T47D (cell line): ENCODE measurements at regions not wholly inside any gene's neighbourhood (a gene's known extent, or its start where the extent isn't known, plus 50 kb on each side); places are given as distances from the start of the nearest gene placed in this dataset.
A peak's percentile ranks its signal among the peaks of the same experiment; 100 is the strongest.

Experiments used
- DNase-seq, 2 experiments: peaks; one replicate each; pipeline versions ENCODE4 v3.0.0 to v3.0.0-alpha.2; 2011 to 2012; ENCODE audit warnings: low read depth in 1 of 2, low spot score in 1 of 2
- JUND ChIP-seq: IDR thresholded peaks from 2 replicates; pipeline ENCODE4 v1.6.1; 2012; ENCODE audit warnings: low read depth
- in situ Hi-C: cut with HindIII; loops from 2 replicates; pipeline ENCODE4 v1.10.0; 2016; ENCODE audit warnings: low sequenced_read_pairs, low pct_unique_long_range_greater_than_20kb

GRCh38 chr13:72342364-72342763 is 385.1 kb downstream of the MZT1 start:
- in situ Hi-C loops = no loop called here
- no peak for TF ChIP-seq JUND

GRCh38 chr13:72341904-72342303 is 385.5 kb downstream of the MZT1 start:
- in situ Hi-C loops = no loop called here
- TF ChIP-seq JUND = no peak

More at GRCh38 chr13:72342364-72342763, 385.1 kb downstream of the MZT1 start:
- no peak for DNase-seq

DNA sequence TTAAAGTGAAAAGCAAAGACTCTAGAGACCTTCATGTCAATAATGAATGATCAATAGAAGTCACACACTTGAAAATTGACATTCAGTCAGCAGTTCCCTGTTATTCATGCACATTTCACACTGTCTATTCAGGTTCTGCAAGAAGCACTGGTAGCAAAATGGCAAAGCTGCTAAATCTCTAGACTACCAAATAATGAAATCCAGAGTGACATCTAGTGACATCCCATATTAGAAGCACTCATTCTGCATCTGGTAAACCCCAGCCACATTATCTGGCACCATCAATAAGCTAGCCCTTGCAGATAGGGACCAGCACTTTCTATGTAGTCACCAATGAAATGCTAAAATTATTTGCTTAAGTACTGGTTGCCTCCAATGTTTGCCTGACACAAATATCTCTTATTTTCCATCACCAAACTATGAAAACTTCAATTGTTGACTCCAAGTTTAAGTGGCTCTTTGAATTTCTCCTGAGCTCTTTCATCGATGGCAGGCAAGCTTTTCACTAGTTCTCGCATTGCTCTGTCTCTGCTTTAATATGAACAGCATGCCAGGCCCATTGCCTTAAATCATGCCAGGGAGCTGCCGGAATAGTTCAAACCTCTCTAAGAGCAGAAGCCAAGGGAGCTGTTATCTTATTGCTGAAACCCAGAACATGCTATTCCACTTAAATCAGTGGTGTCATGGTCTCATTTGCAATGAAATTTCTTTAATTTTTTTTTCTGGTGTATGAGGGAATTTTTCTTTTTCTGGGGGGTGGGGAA is 409.9 kb downstream of the MZT1 start:
- in situ Hi-C loops = no loop called here
- DNase-seq = peak in 1 of 2 experiments; percentile 3

More at GRCh38 chr13:72341904-72342303, 385.5 kb downstream of the MZT1 start:
- DNase-seq = no peak

DNA sequence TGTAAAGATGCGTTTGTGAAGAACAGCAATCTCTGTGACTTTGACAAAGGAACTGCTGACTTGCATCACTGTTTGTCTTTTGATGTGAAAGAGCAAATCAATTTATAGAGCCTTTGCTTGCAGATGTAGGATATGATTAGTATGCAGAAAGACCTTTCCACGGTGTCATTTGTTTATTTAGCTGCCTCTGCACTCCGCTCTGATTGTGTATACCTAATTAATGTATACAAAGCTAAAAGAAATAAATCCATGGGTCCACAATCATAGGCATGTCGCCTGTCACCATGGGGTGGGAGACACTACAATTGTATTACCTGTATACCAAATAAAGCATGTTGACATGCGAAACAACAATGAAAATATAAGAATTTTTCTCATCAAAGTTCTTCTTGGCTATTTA is 410.7 kb downstream of the MZT1 start:
- in situ Hi-C loops = no loop called here
- TF ChIP-seq JUND = no peak
- no peak for DNase-seq

More for the DNA sequence above, 409.9 kb downstream of the MZT1 start:
- no peak for TF ChIP-seq JUND

GRCh38 chr13:72315312-72315711 is 412.1 kb downstream of the MZT1 start:
- in situ Hi-C loops = no loop called here
- DNase-seq = no peak
- TF ChIP-seq JUND = no peak

DNA sequence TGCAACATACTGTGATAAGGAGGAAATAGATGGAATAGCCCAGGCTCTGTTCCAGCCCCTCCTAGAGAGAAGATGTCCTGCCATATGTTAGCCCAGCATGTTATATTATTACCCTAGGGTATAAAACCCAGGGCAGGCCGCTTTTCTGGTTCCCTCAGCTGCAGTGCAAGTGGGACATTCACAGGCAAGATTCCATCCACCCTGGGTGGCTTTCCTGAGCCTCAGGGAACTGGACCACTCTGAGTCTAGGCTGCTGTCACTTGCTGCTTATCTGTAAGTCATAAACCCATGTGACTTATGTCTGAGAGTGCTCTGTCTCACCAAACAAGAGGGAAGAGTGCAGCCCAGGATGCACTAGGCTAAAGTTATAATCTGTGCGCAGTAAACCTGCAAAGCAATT is 413.2 kb downstream of the MZT1 start:
- in situ Hi-C loops = no loop called here
- no peak for DNase-seq
- no peak for TF ChIP-seq JUND

GRCh38 chr13:72313546-72313945 is 413.9 kb downstream of the MZT1 start:
- no peak for TF ChIP-seq JUND
- in situ Hi-C loops = no loop called here

GRCh38 chr13:72303941-72304746 is 423.3 kb downstream of the MZT1 start:
- no peak for DNase-seq
- no peak for TF ChIP-seq JUND
- in situ Hi-C loops = no loop called here

More at GRCh38 chr13:72313546-72313945, 413.9 kb downstream of the MZT1 start:
- DNase-seq = no peak

- TF ChIP-seq JUND = no peak
- in situ Hi-C loops = no loop called here
- no peak for DNase-seq
Measured at GRCh38 chr13:72296246-72296645, 429.2 kb upstream of the DACH1 start.

GRCh38 chr13:72295153-72295552 is 428.1 kb upstream of the DACH1 start:
- DNase-seq = no peak
- TF ChIP-seq JUND = no peak
- in situ Hi-C loops = no loop called here

GRCh38 chr13:72293206-72293605 is 426.2 kb upstream of the DACH1 start:
- no peak for TF ChIP-seq JUND
- in situ Hi-C loops = no loop called here
- DNase-seq = no peak

- in situ Hi-C loops = no loop called here
- no peak for TF ChIP-seq JUND
- DNase-seq = peak in 1 of 2 experiments; percentile 17
Measured at GRCh38 chr13:72290962-72291681, 424.1 kb upstream of the DACH1 start.

GRCh38 chr13:72286421-72286820 is 419.4 kb upstream of the DACH1 start:
- in situ Hi-C loops = no loop called here
- DNase-seq = no peak
- no peak for TF ChIP-seq JUND
